Upper lobe of left lung (tissue), 4 donors: ENCODE measurements at regions not wholly inside any gene's neighbourhood (a gene's known extent, or its start where the extent isn't known, plus 50 kb on each side); places are given as distances from the start of the nearest gene placed in this dataset.

ENCODE experiments used
- CTCF ChIP-seq, 6 experiments: fragments of 450-650 bp in 4 of 6; fragments of 200-600 bp in 2 of 6; sonication (generic) in 2 of 6; IDR thresholded peaks; one replicate each; pipeline ENCODE4 v1.5.1; 2016 to 2019; ENCODE audit warnings: antibody characterized with exemption in 6 of 6
- EP300 ChIP-seq, 4 donors: sonication (generic); formaldehyde crosslinking; IDR thresholded peaks; one replicate each; pipeline ENCODE4 v1.5.1; 2017; ENCODE audit warnings: antibody characterized with exemption in 4 of 4, control low read depth in 2 of 4
- POLR2A ChIP-seq, 4 donors: fragments of 450-650 bp; IDR thresholded peaks; one replicate each; pipeline ENCODE4 v1.5.1; 2016 to 2017; ENCODE audit warnings: antibody characterized with exemption in 4 of 4, mild to moderate bottlenecking in 2 of 4
- POLR2AphosphoS5 ChIP-seq, 2 donors: sonication (generic); formaldehyde crosslinking; IDR thresholded peaks; one replicate each; pipeline ENCODE4 v1.5.1; 2017; ENCODE audit warnings: antibody characterized with exemption in 2 of 2

DNA sequence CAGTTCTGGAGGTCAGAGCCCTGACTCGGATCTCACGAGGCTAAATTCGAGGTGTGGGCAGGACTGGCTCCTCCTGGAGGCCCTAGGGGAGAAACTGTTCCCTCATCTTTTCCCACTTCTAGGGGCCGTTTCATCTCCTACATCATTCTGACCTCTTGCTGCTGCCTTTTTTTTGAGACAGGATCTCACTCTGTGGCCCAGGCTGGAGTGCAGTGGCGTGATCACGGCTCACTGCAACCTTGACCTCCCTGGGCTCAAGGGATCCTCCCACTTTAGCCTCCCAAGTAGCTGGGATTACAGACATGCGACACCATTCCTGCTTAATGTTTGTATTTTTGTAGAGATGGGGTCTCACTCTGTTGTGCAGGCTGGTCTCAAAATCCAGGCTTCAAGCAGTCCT lies 244.1 kb upstream of the GSE1 start:
- TF ChIP-seq CTCF (IDR thresholded peaks at IDR 0.05) (no peak), POLR2A (IDR thresholded peaks at IDR 0.05) (no peak), EP300 (IDR thresholded peaks at IDR 0.05) (no peak), POLR2AphosphoS5 (IDR thresholded peaks at IDR 0.05) (no peak)
